NCI-H187 (cell line): ENCODE measurements at regions not wholly inside any gene's neighbourhood (a gene's known extent, or its start where the extent isn't known, plus 50 kb on each side); places are given as distances from the start of the nearest gene placed in this dataset.
"Not testable (repeated sequence)": the region's sequence is repeated elsewhere in the genome, so short reads cannot be mapped to it uniquely, and the experiment has no call there.

Source experiments
- DNase-seq, 2 experiments: peaks; one replicate each; lab custom pipeline; 2025; lab: John Stamatoyannopoulos, UW

- DNase-seq = no peak
These were observed 243.7 kb downstream of the TFAP2C start for GRCh38 chr20:56872620-56873458.

GRCh38 chr20:56873836-56874235, 244.7 kb downstream of the TFAP2C start:
- no peak for DNase-seq

GRCh38 chr20:56875052-56875659, 246.1 kb downstream of the TFAP2C start:
- no peak for DNase-seq

GRCh38 chr20:56875803-56876202, 246.7 kb downstream of the TFAP2C start:
- DNase-seq = no peak

- no peak for DNase-seq
These were observed 256.4 kb downstream of the TFAP2C start for GRCh38 chr20:56885521-56885920.

GRCh38 chr20:56890011-56890410, 260.9 kb downstream of the TFAP2C start:
- no peak for DNase-seq

GRCh38 chr20:56893226-56893917, 264.3 kb downstream of the TFAP2C start:
- no peak for DNase-seq

- no peak for DNase-seq
These were observed 267.3 kb downstream of the TFAP2C start for GRCh38 chr20:56896447-56896846.

GRCh38 chr20:56897318-56897957, 268.3 kb downstream of the TFAP2C start:
- DNase-seq = no peak

- no peak for DNase-seq
These were observed 268.8 kb downstream of the TFAP2C start for GRCh38 chr20:56897958-56898349.

- no peak for DNase-seq
These were observed 270.4 kb downstream of the TFAP2C start for GRCh38 chr20:56899506-56899905.

GRCh38 chr20:56900252-56900651, 271.1 kb downstream of the TFAP2C start:
- no peak for DNase-seq

GRCh38 chr20:56903421-56903820, 274.3 kb downstream of the TFAP2C start:
- no peak for DNase-seq

GRCh38 chr20:56903858-56904257, 274.8 kb downstream of the TFAP2C start:
- DNase-seq = no peak

GRCh38 chr20:56909918-56910714, 281.0 kb downstream of the TFAP2C start:
- no peak for DNase-seq

- no peak for DNase-seq
These were observed 282.8 kb downstream of the TFAP2C start for GRCh38 chr20:56911946-56912345.

GRCh38 chr20:56914532-56914931, 285.4 kb downstream of the TFAP2C start:
- DNase-seq = no peak

- DNase-seq = no peak
These were observed 287.2 kb downstream of the TFAP2C start for GRCh38 chr20:56916345-56916622.

GRCh38 chr20:56920041-56920440, 290.9 kb downstream of the TFAP2C start:
- not testable (repeated sequence) for DNase-seq

GRCh38 chr20:56922497-56922896, 293.4 kb downstream of the TFAP2C start:
- DNase-seq = no peak

- DNase-seq = no peak
These were observed 295.4 kb downstream of the TFAP2C start for GRCh38 chr20:56924292-56925081.
